Amygdala (tissue), 56 donors: ENCODE measurements at regions not wholly inside any gene's neighbourhood (a gene's known extent, or its start where the extent isn't known, plus 50 kb on each side); places are given as distances from the start of the nearest gene placed in this dataset.

Experiments used
- DNase-seq, 56 donors: peaks; one replicate each; lab custom pipeline; 2025; lab: John Stamatoyannopoulos, UW

GRCh38 chr2:221245772-221246171 lies 326.3 kb downstream of the EPHA4 start:
- no peak for DNase-seq

GRCh38 chr2:221254299-221254698 lies 317.8 kb downstream of the EPHA4 start:
- no peak for DNase-seq

GRCh38 chr2:221255862-221256261 lies 316.2 kb downstream of the EPHA4 start:
- DNase-seq: peak in 12 of 56 donors; percentile 0 to 34 (median 4)

- no peak for DNase-seq
These were observed 313.6 kb downstream of the EPHA4 start for GRCh38 chr2:221258464-221258863.

- DNase-seq: no peak
These were observed 309.5 kb downstream of the EPHA4 start for GRCh38 chr2:221262651-221263050.

GRCh38 chr2:221263573-221263972 lies 308.5 kb downstream of the EPHA4 start:
- no peak for DNase-seq

GRCh38 chr2:221264318-221264717 lies 307.8 kb downstream of the EPHA4 start:
- DNase-seq: no peak

- no peak for DNase-seq
These were observed 304.2 kb downstream of the EPHA4 start for GRCh38 chr2:221267773-221268425.

GRCh38 chr2:221268631-221269030 lies 303.5 kb downstream of the EPHA4 start:
- DNase-seq: no peak

GRCh38 chr2:221270806-221271205 lies 301.3 kb downstream of the EPHA4 start:
- DNase-seq: no peak

- no peak for DNase-seq
These were observed 299.4 kb downstream of the EPHA4 start for GRCh38 chr2:221272729-221273128.

GRCh38 chr2:221276033-221276432 lies 296.1 kb downstream of the EPHA4 start:
- no peak for DNase-seq

GRCh38 chr2:221276601-221277000 lies 295.5 kb downstream of the EPHA4 start:
- DNase-seq: no peak

GRCh38 chr2:221282386-221282785 lies 289.7 kb downstream of the EPHA4 start:
- DNase-seq: no peak

- DNase-seq: no peak
These were observed 288.1 kb downstream of the EPHA4 start for GRCh38 chr2:221283896-221284545.

- no peak for DNase-seq
These were observed 287.0 kb downstream of the EPHA4 start for GRCh38 chr2:221285148-221285547.

GRCh38 chr2:221286406-221286805 lies 285.7 kb downstream of the EPHA4 start:
- no peak for DNase-seq

- DNase-seq: no peak
These were observed 282.7 kb downstream of the EPHA4 start for GRCh38 chr2:221289389-221289788.

GRCh38 chr2:221289846-221290245 lies 282.3 kb downstream of the EPHA4 start:
- no peak for DNase-seq

GRCh38 chr2:221293949-221294742 lies 278.0 kb downstream of the EPHA4 start:
- DNase-seq: no peak

- no peak for DNase-seq
These were observed 267.2 kb downstream of the EPHA4 start for GRCh38 chr2:221304916-221305315.
